Renal pelvis (tissue), 1 donor: ENCODE measurements at regions not wholly inside any gene's neighbourhood (a gene's known extent, or its start where the extent isn't known, plus 50 kb on each side); places are given as distances from the start of the nearest gene placed in this dataset.
A peak's percentile ranks its signal among the peaks of the same experiment; 100 is the strongest.
"Not testable (repeated sequence)": the region's sequence is repeated elsewhere in the genome, so short reads cannot be mapped to it uniquely, and the experiment has no call there.

Experiments used
- DNase-seq: peaks from one replicate; pipeline ENCODE4 v3.0.0-alpha.2; 2013

DNA sequence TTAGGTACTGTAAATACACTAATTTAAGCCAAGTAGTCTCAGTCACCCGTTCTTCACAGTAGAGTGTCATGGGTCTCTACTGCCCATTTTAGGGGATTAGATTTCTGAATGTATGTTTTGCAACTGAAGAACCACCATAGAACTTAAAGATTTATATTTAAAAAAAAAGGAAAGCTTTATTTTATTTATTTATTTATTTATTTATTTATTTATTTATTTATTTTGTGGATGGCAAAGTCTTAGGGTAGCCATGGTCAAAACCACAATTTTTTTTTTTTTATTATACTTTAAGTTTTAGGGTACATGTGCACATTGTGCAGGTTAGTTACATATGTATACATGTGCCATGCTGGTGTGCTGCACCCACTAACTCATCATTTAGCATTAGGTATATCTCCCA lies 960.4 kb upstream of the COX7C start:
- not testable (repeated sequence) for DNase-seq

DNA sequence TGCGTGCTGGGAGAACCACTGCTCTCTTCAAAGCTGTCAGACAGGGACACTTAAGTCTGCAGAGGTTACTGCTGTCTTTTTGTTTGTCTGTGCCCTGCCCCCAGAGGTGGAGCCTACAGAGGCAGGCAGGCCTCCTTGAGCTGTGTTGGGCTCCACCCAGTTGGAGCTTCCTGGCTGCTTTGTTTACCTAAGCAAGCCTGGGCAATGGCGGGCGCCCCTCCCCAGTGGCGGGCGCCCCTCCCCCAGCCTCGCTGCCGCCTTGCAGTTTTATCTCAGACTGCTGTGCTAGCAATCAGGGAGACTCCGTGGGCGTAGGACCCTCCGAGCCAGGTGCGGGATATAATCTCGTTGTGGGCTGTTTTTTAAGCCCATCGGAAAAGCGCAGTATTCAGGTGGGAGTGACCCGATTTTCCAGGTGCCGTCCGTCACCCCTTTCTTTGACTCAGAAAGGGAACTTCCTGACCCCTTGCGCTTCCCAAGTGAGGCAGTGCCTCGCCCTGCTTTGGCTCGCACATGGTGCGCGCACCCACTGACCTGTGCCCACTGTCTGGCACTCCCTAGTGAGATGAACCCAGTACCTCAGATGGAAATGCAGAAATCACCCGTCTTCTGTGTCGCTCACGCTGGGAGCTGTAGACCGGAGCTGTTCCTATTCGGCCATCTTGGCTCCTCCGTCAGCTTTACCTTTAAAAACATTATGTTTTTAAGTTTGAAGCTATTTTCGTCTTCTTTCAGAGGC lies 954.6 kb upstream of the COX7C start:
- not testable (repeated sequence) for DNase-seq

DNA sequence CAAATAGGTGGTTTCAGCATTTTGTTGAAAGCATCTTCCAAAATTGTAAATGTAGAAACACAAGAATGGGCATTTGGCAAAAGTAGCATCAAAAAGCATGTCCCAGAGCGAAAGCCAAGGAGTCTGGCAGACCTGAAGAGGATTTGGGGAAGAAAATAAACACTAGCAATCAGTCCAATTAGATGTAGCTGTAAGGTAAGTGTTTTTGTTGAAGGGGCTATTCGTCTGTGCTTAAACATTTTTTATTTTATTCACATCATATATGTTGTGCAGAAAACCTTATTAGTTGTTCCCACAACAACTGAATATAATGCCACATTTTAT lies 954.1 kb upstream of the COX7C start:
- no peak for DNase-seq

DNA sequence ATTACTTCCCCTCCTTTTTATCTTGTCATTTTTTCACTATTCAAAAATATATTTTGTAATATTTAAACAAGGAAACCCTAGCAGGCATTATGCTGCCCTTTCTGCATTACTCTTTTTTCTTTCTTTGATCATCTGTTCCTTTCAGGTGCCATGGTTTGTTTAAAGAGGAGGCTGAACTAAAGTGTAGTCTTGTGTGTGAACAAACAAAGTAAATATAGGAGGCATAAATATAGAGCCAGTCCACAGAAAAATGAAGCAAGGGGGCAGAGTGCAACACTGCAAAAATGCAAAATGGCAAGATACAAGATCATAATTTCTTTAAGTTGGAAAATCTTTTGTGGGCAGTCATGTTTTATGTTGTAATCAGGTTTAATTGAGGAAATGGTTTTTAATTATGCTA lies 947.3 kb upstream of the COX7C start:
- DNase-seq: no peak

DNA sequence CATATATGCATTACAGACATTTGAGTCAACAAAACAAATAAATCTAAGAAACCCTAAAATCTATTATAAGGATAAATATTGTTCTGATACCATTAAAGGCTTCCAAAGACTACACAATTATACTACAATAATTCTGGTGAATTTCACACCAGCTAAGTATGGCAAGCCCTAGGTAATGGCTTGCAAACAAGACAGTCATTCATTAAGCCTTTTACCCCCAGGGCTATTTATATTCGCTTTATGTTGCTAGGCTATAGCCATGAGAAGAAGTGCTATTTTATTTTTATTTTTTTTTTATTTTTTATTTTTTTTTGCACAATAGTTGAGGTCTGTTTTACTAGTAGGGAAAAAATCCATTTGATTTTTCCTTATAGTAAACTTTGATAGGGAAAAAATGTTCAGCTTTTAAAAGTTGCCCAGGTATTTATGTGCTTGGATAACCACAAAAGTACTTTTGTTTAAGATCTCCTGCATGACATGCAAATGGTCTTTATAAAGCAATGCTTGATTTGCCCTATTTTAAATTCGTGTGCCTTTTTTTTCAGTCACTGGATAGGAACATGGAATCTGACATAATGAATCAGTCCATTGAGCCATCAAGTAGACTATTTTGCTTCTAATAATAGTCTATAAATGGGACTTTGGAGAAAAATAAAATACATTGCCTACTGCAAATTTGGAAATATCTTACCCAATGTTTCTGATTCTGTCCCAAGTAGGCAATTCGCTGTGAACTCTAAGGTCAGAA lies 946.3 kb upstream of the COX7C start:
- DNase-seq: peak; percentile 1

DNA sequence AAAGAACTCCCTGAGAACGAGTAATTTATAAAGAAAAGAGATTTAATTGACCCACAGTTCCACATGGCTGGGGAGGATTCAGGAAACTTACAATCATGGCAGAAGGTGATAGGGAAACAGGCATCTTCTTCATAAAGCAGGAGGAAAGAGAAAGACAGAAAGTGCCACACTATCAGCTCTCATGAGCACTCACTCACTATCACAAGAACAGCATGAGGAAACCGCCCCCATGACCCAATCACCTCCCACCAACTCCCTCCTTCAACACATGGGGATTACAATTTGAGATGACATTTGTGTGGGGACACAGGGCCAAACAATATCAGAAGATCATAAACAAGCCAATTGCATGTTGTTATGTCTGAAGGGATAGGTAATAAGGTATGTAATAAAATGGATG lies 935.9 kb upstream of the COX7C start:
- no peak for DNase-seq

DNA sequence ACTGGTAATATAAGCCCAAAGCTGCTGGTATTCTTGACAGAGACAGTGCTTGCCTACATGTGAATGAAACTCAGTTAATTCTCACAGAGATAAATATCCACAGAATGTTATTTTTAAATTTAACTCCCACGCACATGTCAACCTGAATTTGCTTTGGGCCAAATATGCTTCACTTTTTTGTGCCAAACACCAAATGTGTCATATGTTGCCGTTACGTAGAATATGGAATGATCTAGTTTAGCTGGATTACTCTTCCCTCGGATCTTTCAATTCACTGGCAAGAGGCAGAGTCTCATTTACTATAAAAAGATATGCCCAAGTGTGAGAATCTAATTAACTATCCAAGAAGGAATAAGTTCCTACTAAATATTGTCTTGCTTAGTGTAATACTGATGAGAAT lies 933.4 kb upstream of the COX7C start:
- DNase-seq: no peak

DNA sequence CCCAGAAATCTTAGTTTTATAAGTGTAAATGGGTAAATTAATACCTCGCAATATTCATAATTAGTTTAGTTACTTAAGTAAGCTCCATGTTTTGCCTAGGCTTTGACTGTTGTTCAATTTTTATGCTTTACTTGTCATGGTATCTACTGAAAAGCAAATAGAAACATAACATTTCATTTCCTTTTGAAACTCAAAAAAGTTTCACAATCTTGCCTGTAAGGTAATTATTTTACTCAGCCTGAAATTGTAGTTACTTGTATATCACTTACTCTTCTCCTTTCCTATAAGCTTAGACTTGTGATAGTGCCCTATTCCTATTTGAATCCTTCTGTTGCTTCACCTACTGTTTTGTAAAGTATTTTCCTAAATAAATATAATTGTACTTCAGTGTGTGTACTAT lies 914.4 kb upstream of the COX7C start:
- no peak for DNase-seq

DNA sequence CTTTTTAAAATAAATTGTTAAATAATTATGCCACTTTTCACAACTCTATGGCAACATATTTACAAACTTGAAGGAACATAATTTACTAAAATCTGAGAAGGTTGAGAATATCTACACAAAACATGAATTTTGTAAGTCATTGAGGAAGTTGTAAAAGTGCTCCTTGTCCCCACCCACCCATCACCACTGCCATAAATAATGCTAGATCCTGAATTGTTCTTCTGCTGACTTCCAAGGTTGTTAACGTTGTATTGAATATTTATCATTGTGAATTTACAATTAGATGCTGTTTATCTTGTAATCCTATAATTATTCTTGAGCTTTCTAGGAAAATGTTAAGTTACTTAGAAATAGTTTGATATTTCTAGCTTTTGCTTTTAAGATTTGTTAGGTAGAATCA lies 908.0 kb upstream of the COX7C start:
- no peak for DNase-seq

DNA sequence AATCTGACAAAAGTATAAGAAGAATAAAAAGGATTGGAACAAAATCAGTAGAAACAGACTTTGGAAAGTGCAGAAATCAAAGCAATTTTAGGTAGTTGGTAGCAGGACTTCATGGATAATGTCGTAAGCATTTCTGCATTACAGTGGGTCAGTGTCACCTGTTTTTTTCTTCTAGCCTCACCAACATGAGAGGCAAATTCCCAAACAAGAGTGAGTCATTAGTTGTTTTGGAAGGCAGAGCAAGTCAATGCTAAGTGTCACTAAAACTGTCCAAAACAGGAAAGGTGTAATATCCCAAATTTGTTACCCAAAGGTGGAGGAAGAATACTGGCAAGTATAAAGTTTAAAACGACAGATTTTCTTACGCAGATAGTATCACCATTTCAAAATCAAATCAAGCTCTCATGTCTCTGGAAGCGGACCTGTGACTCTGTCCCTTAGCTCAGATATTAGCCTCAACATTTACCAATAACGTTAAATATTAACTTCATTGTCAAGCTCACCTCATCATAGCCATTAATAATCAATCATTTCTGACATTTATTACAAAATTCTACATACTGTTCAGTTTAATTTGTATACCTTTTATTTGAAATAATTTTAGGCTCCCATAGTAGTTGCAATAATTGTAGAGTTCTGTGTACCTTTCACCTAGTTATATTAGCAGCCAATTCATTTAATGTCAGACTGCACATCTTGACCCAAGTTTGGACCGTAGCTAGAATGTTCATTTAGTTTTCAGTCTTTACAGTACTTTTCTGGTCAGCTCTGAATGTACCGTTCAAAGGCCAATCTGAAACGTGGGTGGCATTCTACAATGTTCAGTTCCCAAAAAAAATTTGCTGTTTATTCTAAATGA lies 901.2 kb upstream of the COX7C start:
- DNase-seq: no peak

DNA sequence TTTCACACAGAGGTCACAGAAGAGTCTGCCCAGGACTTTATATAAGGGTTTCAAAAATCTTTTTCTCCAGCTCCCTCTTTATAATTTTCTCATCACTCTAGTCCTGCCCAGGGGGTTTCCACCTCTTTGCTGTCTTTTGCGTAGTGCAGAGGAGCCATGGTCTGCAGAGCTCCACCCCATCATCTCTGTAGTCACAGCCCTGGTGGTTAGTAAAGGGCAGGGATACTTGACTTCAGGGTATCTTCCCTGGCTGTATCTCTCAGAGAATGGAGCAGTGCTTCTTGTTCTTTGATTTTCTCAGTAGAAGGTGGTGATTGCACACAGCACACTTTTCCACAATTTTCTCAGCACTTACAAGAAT lies 900.6 kb upstream of the COX7C start:
- DNase-seq: no peak

DNA sequence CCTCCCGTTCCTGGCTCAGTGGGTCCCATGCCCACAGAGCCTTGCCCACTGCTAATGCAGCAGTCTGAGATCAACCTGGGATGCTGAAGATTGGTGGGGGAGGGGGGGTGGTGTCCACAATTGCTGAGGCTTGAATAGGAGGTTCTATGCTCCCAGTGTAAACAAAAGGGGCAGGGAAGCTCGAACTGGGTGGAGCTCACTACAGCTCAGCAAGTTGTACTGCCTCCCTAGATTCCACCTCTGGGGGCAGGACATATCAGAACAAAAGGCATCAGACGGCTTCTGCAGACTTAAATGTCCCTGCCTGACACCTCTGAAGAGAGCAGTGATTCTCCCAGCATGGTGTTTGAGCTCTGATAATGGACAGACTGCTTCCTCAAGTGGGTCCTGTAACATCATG lies 885.6 kb upstream of the COX7C start:
- no peak for DNase-seq

DNA sequence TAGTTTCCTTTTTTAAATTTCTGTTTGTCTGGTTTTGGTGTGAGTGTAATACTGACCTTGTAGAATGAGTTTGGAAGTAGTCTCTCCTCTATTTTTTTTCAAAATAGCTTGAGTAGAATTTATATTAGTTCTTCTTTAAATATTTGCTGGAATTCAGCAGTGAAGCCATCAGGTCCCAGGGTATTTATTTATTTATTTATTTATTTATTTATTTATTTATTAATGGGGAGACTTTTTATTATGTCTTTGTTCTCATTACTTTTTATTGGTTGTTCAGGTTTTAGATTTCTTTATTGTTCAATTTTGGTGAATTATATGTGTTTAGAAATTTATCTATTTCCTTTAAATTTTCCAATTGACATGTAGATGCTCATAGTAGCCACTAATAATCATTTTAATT lies 875.8 kb upstream of the COX7C start:
- no peak for DNase-seq

DNA sequence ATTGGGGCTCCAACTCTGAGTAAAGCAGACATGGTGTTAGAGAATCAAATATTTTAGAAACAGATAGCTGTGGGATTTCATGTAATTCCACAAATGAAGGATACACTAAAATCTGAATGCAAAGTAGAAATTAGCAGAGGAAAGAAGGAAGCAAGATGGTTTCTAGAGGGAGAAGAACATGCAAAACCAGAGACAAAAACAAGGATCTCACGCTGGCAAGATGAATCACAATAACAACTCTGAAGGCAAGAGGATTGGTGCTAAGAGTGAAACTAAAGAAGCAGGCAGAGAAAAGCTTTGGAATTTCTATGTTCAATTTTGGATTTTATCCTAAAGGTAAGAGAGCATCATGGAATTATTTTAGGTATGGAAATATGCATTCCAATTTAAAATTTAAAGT lies 857.2 kb upstream of the COX7C start:
- no peak for DNase-seq

DNA sequence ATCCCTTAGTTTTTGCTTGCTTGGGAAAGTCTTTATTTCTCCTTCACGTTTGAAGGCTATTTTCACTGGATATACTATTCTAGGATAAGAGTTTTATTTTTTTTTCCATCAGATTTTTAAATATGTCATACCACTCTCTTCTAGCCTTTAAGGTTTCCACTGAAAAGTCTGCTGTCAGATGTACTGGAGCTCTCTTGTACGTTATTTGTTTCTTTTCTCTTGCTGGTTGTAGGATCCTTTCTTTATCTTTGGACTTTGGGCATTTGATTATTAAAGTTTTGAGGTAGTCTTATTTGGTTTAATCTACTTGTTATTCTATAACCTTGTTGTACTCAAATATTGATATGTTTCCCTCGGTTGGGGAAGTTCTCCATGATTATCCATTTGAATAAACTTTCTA lies 848.4 kb upstream of the COX7C start:
- no peak for DNase-seq

DNA sequence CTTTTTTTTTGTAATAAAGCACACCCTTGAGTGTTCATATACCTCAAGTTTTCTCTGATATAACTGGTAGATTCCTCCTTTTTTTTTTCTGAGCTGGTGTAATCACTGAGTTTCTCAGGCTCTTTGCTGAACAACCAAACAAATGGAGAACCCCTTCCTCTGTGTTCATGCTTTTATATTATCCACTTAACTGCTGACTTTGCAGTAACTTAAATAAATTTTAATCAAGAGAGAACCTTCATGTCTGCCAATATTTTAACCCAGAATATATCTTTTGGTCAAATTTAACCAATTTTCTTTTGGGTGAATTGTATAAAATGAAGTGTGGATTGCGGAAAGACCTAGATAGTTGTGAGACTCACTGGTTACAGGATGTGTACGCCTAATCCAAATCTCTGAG lies 833.0 kb upstream of the COX7C start:
- DNase-seq: no peak

DNA sequence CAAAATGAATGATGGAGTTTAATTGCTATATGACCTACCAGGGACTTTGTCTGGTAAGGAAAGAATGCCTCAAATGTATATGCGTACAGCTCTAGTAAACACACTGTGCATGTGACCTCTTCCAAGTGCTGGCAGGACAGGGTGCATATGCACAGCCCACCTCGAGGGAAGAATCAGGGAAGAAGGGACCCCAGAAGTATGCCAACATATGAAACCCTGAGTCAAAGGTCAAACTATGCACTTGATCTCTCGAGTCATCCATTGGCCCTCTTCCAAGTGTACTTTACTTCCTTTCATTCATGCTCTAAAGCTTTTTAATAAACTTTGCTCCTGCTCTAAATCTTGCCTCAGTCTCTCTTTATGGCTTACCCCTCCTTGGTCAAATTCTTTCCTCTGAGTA lies 804.6 kb upstream of the COX7C start:
- no peak for DNase-seq

DNA sequence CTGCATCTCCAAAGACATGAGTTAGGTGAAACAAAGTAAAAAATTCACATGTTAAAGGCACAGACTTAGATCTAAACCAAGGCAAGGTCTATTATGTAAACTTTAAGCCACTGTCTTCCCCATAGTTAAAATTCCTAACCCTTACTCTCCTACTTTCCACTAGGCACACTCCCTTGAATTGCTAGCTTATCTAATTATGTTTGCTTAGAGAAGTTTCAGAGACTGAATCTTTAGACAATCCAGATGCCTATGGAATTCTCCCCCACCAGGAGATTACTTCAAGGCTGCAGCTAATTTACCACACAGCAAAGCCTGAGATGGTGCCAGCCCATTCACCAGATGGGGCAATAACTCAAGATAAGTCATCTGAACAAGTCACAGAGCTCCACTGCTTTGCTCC lies 803.1 kb upstream of the COX7C start:
- DNase-seq: no peak

DNA sequence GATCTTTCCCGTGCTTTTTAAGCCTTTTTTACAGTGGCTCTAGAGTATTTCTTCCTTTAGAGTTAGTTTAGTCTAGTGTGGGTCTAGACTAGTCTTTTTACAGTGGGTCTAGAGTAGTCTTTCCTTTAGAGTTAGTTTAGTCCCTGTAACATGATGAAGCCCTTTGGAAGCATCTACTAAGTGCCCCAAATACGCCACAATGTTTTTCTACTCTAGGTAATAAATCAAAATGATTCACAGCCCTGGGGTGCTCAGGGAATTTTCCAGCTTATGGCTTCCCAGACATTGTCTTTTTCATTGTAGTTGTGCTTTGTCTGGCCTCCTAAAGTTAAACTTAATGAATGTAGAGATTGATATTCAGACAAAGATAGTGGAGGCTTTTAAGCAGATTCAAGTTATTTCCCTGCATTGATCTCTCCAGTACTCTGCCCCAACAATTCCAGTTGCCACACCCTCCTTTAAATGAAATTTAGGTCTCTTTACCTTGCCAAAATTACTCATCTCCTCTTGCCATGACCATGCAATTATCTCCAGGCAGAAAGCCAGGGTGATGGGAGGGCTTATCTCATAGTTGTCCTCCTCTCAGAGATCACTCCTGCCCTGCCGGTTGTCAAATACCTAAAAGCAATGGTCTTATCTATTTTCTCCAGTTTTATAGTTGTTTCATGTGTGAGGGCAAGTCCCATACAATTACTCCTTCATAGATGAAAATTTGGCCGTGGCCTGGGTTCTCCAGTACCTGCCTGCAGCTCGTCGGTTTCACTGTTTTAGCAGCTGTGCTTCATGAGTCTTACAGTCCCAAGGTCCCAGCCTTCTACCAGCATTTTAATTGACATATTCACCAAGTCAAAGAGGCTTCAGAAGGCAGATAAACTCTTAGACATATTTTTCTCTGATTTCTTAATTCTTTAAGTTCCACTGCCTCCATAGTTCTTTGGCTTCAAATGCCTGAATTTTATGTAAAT lies 794.0 kb upstream of the COX7C start:
- DNase-seq: no peak

DNA sequence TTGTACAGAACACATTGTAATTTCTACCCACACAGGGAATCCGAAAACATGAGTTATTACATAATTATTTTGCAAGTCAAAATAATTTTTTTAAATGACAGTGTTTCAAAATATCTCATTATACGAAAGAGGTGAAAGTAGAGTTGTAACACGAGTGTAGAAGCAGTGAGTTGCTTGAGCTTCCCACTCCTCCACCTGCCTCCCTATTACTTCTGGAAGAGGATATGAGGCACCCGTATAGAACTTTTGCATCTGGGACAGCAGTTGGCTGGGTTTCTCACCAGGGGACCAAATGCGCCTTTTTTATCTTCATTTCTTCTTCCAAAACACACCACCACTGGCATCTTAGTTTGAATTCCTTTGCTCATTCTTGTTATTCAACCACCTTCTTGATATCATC lies 779.0 kb upstream of the COX7C start:
- no peak for DNase-seq

DNA sequence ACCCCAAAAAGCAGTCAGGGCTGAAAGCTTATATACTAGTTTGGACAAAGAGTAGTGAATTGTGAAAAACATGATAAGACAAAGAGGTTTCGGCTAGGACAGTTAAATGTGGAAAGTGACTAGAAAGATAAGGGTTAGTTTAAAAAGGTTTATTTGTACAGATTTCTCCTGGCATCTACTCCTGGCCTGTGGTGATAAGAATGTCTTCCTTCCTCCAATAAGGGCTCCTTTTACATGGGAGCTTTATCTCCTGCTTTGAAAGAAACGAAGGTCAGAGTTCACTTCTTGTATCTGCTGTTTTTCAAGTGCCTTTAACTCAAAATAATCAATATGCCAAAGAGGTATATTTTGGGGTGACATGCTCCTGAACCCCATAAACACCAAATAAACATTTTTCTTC lies 776.1 kb upstream of the COX7C start:
- DNase-seq: no peak

DNA sequence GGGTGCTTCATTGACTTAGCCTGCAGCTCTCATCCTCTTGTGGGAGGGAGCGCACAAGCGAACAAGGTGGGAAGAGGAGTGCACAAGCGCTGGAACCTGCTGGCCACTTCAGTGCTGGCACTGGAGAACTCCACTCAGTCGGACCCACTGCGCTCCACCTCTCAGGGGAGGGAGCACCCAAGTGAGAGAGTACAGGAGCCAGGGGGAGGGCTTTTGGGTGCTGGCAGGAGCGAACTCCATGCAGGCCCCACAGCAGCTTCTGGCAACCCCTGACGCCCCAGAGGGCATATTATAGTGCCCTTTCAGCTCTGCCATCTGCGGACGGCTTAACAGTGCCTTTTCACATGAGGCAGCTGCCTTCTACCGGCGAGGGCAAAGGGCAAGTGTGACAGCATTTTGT lies 774.2 kb upstream of the COX7C start:
- no peak for DNase-seq
